GM12892 (cell line): ENCODE measurements at regions not wholly inside any gene's neighbourhood (a gene's known extent, or its start where the extent isn't known, plus 50 kb on each side); places are given as distances from the start of the nearest gene placed in this dataset.

Experiments
- POLR2A ChIP-seq: IDR thresholded peaks from 2 replicates; pipeline ENCODE4 v1.6.1; 2011; ENCODE audit warnings: low read depth, low read length, control low read depth
- POLR2AphosphoS5 ChIP-seq: IDR thresholded peaks from 2 replicates; pipeline ENCODE4 v1.6.1; 2011; ENCODE audit warnings: low read depth, low read length, control low read depth

GRCh38 chr6:23319582-23319981, 750.2 kb downstream of the HDGFL1 start:
- TF ChIP-seq POLR2A: no peak
- no peak for TF ChIP-seq POLR2AphosphoS5
